Mammary epithelial cell (primary cell): ENCODE measurements at regions not wholly inside any gene's neighbourhood (a gene's known extent, or its start where the extent isn't known, plus 50 kb on each side); places are given as distances from the start of the nearest gene placed in this dataset.
"Not testable (repeated sequence)": the region's sequence is repeated elsewhere in the genome, so short reads cannot be mapped to it uniquely, and the experiment has no call there.

Experiments used
- CTCF ChIP-seq, 2 donors: IDR thresholded peaks in 1 of 2; conservative IDR thresholded peaks in 1 of 2; 2 replicates each; pipeline ENCODE4 v1.5.1; 2011 to 2012; ENCODE audit warnings: inconsistent platforms in 2 of 2, low read length in 2 of 2, mild to moderate bottlenecking in 2 of 2, control low read depth in 1 of 2, low read depth in 1 of 2; ENCODE audit not compliant: insufficient read depth in 1 of 2; ENCODE audit errors: extremely low read depth in 1 of 2
- EZH2 ChIP-seq: IDR thresholded peaks from 2 replicates; pipeline ENCODE4 v1.6.1; 2012; ENCODE audit warnings: low read length, inconsistent platforms, borderline replicate concordance

GRCh38 chr10:7050024-7050423 lies 360.8 kb downstream of the SFMBT2 start:
- not testable (repeated sequence) for TF ChIP-seq EZH2; CTCF (conservative IDR thresholded peaks at IDR 0.05 in 1 of 2, IDR thresholded peaks at IDR 0.05 in 1 of 2; ENCODE audit: extremely low read depth in 1 of 2, insufficient read depth in 1 of 2, low read depth in 1 of 2, low read length in 2 of 2)
